ENCODE measurements at regions not wholly inside any gene's neighbourhood (a gene's known extent, or its start where the extent isn't known, plus 50 kb on each side); places are given as distances from the start of the nearest gene placed in this dataset.
"Not testable (repeated sequence)": the region's sequence is repeated elsewhere in the genome, so short reads cannot be mapped to it uniquely, and the experiment has no call there.

- DNase-seq (ENCODE audit: low spot score in 2 of 2) (no peak), FAIRE-seq (no peak)
These were observed 88.3 kb downstream of the NCOR2 start for GRCh38 chr12:124478985-124479645.

- no peak for DNase-seq (ENCODE audit: low spot score in 2 of 2)
- FAIRE-seq: no peak
These were observed 89.0 kb downstream of the NCOR2 start for GRCh38 chr12:124478416-124478815.

- FAIRE-seq: no peak
- no peak for DNase-seq (ENCODE audit: low spot score in 2 of 2)
These were observed 90.1 kb downstream of the NCOR2 start for GRCh38 chr12:124477107-124477915.

GRCh38 chr12:124476011-124476400 lies 91.4 kb downstream of the NCOR2 start:
- no peak for DNase-seq (ENCODE audit: low spot score in 2 of 2)
- FAIRE-seq: no peak

GRCh38 chr12:124475295-124476010 lies 92.0 kb downstream of the NCOR2 start:
- FAIRE-seq: no peak
- no peak for DNase-seq (ENCODE audit: low spot score in 2 of 2)

- peak; percentile 75 to 86 for DNase-seq (ENCODE audit: low spot score in 2 of 2)
- no peak for FAIRE-seq
These were observed 92.7 kb downstream of the NCOR2 start for GRCh38 chr12:124474709-124475108.

GRCh38 chr12:124472690-124473279 lies 94.6 kb downstream of the NCOR2 start:
- DNase-seq (ENCODE audit: low spot score in 2 of 2) (no peak), FAIRE-seq (no peak)

GRCh38 chr12:124471828-124472227 lies 95.6 kb downstream of the NCOR2 start:
- FAIRE-seq: no peak

GRCh38 chr12:124470806-124471205 lies 96.6 kb downstream of the NCOR2 start:
- DNase-seq (ENCODE audit: low spot score in 2 of 2) (no peak), FAIRE-seq (no peak)

More at GRCh38 chr12:124471828-124472227, 95.6 kb downstream of the NCOR2 start:
- no peak for DNase-seq (ENCODE audit: low spot score in 2 of 2)

- FAIRE-seq (no peak), DNase-seq (ENCODE audit: low spot score in 2 of 2) (no peak)
These were observed 97.3 kb downstream of the NCOR2 start for GRCh38 chr12:124470139-124470538.

GRCh38 chr12:124469193-124469888 lies 98.1 kb downstream of the NCOR2 start:
- DNase-seq (ENCODE audit: low spot score in 2 of 2) (no peak), FAIRE-seq (no peak)

GRCh38 chr12:124467549-124467948 lies 99.9 kb downstream of the NCOR2 start:
- DNase-seq (ENCODE audit: low spot score in 2 of 2); FAIRE-seq: not testable (repeated sequence)

- DNase-seq (ENCODE audit: low spot score in 2 of 2): no peak
- FAIRE-seq: no peak
These were observed 100.9 kb downstream of the NCOR2 start for GRCh38 chr12:124466216-124467128.

GRCh38 chr12:124465473-124465872 lies 101.9 kb downstream of the NCOR2 start:
- FAIRE-seq (no peak), DNase-seq (ENCODE audit: low spot score in 2 of 2) (no peak)

GRCh38 chr12:124464830-124465229 lies 102.6 kb downstream of the NCOR2 start:
- DNase-seq (ENCODE audit: low spot score in 2 of 2) (no peak), FAIRE-seq (no peak)

GRCh38 chr12:124464062-124464461 lies 103.3 kb downstream of the NCOR2 start:
- FAIRE-seq (no peak), DNase-seq (ENCODE audit: low spot score in 2 of 2) (no peak)

GRCh38 chr12:124463341-124463921 lies 104.0 kb downstream of the NCOR2 start:
- FAIRE-seq (no peak), DNase-seq (ENCODE audit: low spot score in 2 of 2) (no peak)

GRCh38 chr12:124462750-124463149 lies 104.7 kb downstream of the NCOR2 start:
- no peak for DNase-seq (ENCODE audit: low spot score in 2 of 2)
- FAIRE-seq: no peak

Measured in frontal cortex (tissue), 3 donors.